ENCODE measurements at regions not wholly inside any gene's neighbourhood (a gene's known extent, or its start where the extent isn't known, plus 50 kb on each side); places are given as distances from the start of the nearest gene placed in this dataset.

DNA sequence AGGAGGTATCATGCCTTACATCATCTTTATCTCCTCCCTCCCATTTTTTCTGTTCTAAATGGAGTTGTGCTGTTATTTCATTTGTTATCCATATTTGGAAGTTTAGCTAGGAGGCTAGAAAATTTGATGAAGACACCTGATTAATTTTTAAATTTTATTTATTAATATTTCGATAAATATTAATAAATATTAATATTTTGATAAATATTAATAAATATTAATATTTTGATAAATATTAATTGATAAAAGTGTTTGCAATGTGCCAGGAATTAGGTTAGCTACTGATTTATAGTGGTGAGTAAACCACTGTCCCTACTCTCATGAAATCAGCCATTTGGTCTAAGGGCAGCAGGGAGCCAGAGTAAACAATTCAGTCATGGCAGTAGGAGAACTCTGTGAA, 161.4 kb downstream of the GNAT3 start:
- H3K4me1 ChIP-seq (ENCODE audit: control insufficient read depth in 1 of 2, insufficient read depth in 2 of 2, low read length in 2 of 2), result no peaks in the 10 kb centered on the region

DNA sequence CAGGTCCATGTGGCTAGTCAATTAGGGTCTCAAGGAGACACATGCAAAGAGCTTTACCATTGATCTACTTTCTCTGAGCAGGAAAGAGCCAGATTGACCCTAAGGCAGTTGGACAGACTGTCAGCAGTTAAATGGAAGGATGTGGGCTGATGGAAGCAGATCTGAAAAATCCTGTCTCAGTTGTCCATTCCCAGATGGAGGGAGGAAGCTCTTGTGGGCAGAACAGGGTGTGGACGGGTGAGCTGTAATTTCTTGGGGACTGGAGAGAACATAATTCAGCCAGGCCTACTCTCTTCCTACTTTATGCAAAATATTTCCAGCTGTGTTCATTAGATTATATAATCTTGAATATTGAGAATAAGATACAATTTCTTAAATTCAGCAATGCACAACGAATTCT, 163.6 kb downstream of the GNAT3 start:
- Histone ChIP-seq H3K9me3 (ENCODE audit: control insufficient read depth in 1 of 2, low read length in 2 of 2) (no peaks in the 10 kb centered on the region), H3K27ac (ENCODE audit: low read depth, low read length) (no peak overlapping the region), H3K27me3 (ENCODE audit: control insufficient read depth in 1 of 2, insufficient read depth in 2 of 2, low read length in 2 of 2) (no peaks in the 10 kb centered on the region), H3K36me3 (ENCODE audit: control insufficient read depth in 1 of 2, insufficient read depth in 2 of 2, low read length in 2 of 2) (no peaks in the 10 kb centered on the region), H3K4me3 (ENCODE audit: low read depth in 1 of 2, low read length in 2 of 2) (no peak overlapping the region), H3K9ac (ENCODE audit: low read depth in 1 of 2, low read length in 2 of 2) (no peak overlapping the region), H3K4me1 (ENCODE audit: control insufficient read depth in 1 of 2, insufficient read depth in 2 of 2, low read length in 2 of 2) (no peaks in the 10 kb centered on the region)

More for the DNA sequence above, 161.4 kb downstream of the GNAT3 start:
- Histone ChIP-seq H3K4me3 (ENCODE audit: low read depth in 1 of 2, low read length in 2 of 2) (no peak overlapping the region), H3K9ac (ENCODE audit: low read depth in 1 of 2, low read length in 2 of 2) (no peak overlapping the region), H3K36me3 (ENCODE audit: control insufficient read depth in 1 of 2, insufficient read depth in 2 of 2, low read length in 2 of 2) (no peaks in the 10 kb centered on the region), H3K27me3 (ENCODE audit: control insufficient read depth in 1 of 2, insufficient read depth in 2 of 2, low read length in 2 of 2) (no peaks in the 10 kb centered on the region), H3K9me3 (ENCODE audit: control insufficient read depth in 1 of 2, low read length in 2 of 2) (no peaks in the 10 kb centered on the region), H3K27ac (ENCODE audit: low read depth, low read length) (no peak overlapping the region)

GRCh38 chr7:80347173-80347572, 164.7 kb downstream of the GNAT3 start:
- Histone ChIP-seq H3K27ac (ENCODE audit: low read depth, low read length) (no peak overlapping the region), H3K4me1 (ENCODE audit: control insufficient read depth in 1 of 2, insufficient read depth in 2 of 2, low read length in 2 of 2) (no peaks in the 10 kb centered on the region), H3K27me3 (ENCODE audit: control insufficient read depth in 1 of 2, insufficient read depth in 2 of 2, low read length in 2 of 2) (no peaks in the 10 kb centered on the region), H3K4me3 (ENCODE audit: low read depth in 1 of 2, low read length in 2 of 2) (no peak overlapping the region), H3K9me3 (ENCODE audit: control insufficient read depth in 1 of 2, low read length in 2 of 2) (no peaks in the 10 kb centered on the region), H3K36me3 (ENCODE audit: control insufficient read depth in 1 of 2, insufficient read depth in 2 of 2, low read length in 2 of 2) (no peaks in the 10 kb centered on the region), H3K9ac (ENCODE audit: low read depth in 1 of 2, low read length in 2 of 2) (no peak overlapping the region)

GRCh38 chr7:80346704-80347103, 165.2 kb downstream of the GNAT3 start:
- Histone ChIP-seq H3K4me3 (ENCODE audit: low read depth in 1 of 2, low read length in 2 of 2) (no peak overlapping the region), H3K27me3 (ENCODE audit: control insufficient read depth in 1 of 2, insufficient read depth in 2 of 2, low read length in 2 of 2) (no peaks in the 10 kb centered on the region), H3K36me3 (ENCODE audit: control insufficient read depth in 1 of 2, insufficient read depth in 2 of 2, low read length in 2 of 2) (no peaks in the 10 kb centered on the region), H3K27ac (ENCODE audit: low read depth, low read length) (no peak overlapping the region), H3K4me1 (ENCODE audit: control insufficient read depth in 1 of 2, insufficient read depth in 2 of 2, low read length in 2 of 2) (no peaks in the 10 kb centered on the region), H3K9ac (ENCODE audit: low read depth in 1 of 2, low read length in 2 of 2) (no peak overlapping the region), H3K9me3 (ENCODE audit: control insufficient read depth in 1 of 2, low read length in 2 of 2) (no peaks in the 10 kb centered on the region)

DNA sequence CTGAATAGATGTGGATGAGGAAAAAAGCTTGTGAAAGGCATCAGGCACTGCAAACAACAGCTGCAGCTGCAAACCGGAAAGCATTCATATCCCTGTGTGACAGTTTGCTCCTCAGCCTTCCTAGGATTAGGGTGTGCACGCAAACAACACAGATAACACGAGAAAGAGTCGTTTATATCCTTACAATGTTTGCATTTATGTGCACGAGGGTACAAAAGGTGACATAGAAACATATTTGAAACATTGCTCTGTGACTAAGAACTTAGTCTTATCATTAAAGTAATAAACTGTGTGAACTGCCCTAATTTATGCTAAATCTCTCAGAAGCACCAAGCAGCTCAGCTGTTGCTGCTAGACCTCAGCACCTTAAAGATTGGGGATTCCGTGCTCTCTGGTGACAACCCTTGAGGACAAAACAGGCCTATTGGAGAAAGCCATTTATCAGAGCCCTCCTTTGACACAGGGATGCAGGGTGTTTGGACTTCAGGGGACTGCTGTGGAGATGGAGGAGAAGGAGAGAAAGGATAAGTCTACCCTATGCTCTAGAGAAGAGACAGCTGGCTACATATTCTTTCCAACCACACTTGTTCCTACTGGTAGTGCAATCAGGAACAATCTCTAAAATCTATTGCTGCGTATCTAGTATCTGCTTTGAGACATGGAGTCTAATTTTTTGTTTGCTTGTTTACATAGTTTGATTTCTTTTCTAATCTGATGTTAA, 176.2 kb downstream of the GNAT3 start:
- Histone ChIP-seq H3K27ac (ENCODE audit: low read depth, low read length) (no peak overlapping the region), H3K9me3 (ENCODE audit: control insufficient read depth in 1 of 2, low read length in 2 of 2) (no peaks in the 10 kb centered on the region), H3K27me3 (ENCODE audit: control insufficient read depth in 1 of 2, insufficient read depth in 2 of 2, low read length in 2 of 2) (no peaks in the 10 kb centered on the region), H3K4me3 (ENCODE audit: low read depth in 1 of 2, low read length in 2 of 2) (peak overlapping the region; percentile 49 to 50), H3K9ac (ENCODE audit: low read depth in 1 of 2, low read length in 2 of 2) (no peak overlapping the region), H3K4me1 (ENCODE audit: control insufficient read depth in 1 of 2, insufficient read depth in 2 of 2, low read length in 2 of 2) (peaks cover 20 to 26% of the 10 kb centered on the region in 2 donors), H3K36me3 (ENCODE audit: control insufficient read depth in 1 of 2, insufficient read depth in 2 of 2, low read length in 2 of 2) (no peaks in the 10 kb centered on the region)

- Histone ChIP-seq H3K4me1 (ENCODE audit: control insufficient read depth in 1 of 2, insufficient read depth in 2 of 2, low read length in 2 of 2) (peaks cover 20 to 26% of the 10 kb centered on the region in 2 donors), H3K27ac (ENCODE audit: low read depth, low read length) (no peak overlapping the region), H3K9ac (ENCODE audit: low read depth in 1 of 2, low read length in 2 of 2) (no peak overlapping the region), H3K9me3 (ENCODE audit: control insufficient read depth in 1 of 2, low read length in 2 of 2) (no peaks in the 10 kb centered on the region), H3K27me3 (ENCODE audit: control insufficient read depth in 1 of 2, insufficient read depth in 2 of 2, low read length in 2 of 2) (no peaks in the 10 kb centered on the region), H3K4me3 (ENCODE audit: low read depth in 1 of 2, low read length in 2 of 2) (peak overlapping the region in 1 of 2 donors; percentile 49), H3K36me3 (ENCODE audit: control insufficient read depth in 1 of 2, insufficient read depth in 2 of 2, low read length in 2 of 2) (no peaks in the 10 kb centered on the region)
Measured at GRCh38 chr7:80334908-80335307, 177.0 kb downstream of the GNAT3 start.

GRCh38 chr7:80334196-80334595, 177.7 kb downstream of the GNAT3 start:
- Histone ChIP-seq H3K36me3 (ENCODE audit: control insufficient read depth in 1 of 2, insufficient read depth in 2 of 2, low read length in 2 of 2) (no peaks in the 10 kb centered on the region), H3K27ac (ENCODE audit: low read depth, low read length) (no peak overlapping the region), H3K4me1 (ENCODE audit: control insufficient read depth in 1 of 2, insufficient read depth in 2 of 2, low read length in 2 of 2) (peaks cover 20 to 26% of the 10 kb centered on the region in 2 donors), H3K27me3 (ENCODE audit: control insufficient read depth in 1 of 2, insufficient read depth in 2 of 2, low read length in 2 of 2) (no peaks in the 10 kb centered on the region), H3K4me3 (ENCODE audit: low read depth in 1 of 2, low read length in 2 of 2) (no peak overlapping the region), H3K9ac (ENCODE audit: low read depth in 1 of 2, low read length in 2 of 2) (no peak overlapping the region), H3K9me3 (ENCODE audit: control insufficient read depth in 1 of 2, low read length in 2 of 2) (no peaks in the 10 kb centered on the region)

GRCh38 chr7:80333040-80333439, 178.8 kb downstream of the GNAT3 start:
- Histone ChIP-seq H3K4me1 (ENCODE audit: control insufficient read depth in 1 of 2, insufficient read depth in 2 of 2, low read length in 2 of 2) (peaks cover 20 to 26% of the 10 kb centered on the region in 2 donors), H3K9me3 (ENCODE audit: control insufficient read depth in 1 of 2, low read length in 2 of 2) (no peaks in the 10 kb centered on the region), H3K36me3 (ENCODE audit: control insufficient read depth in 1 of 2, insufficient read depth in 2 of 2, low read length in 2 of 2) (no peaks in the 10 kb centered on the region), H3K9ac (ENCODE audit: low read depth in 1 of 2, low read length in 2 of 2) (no peak overlapping the region), H3K4me3 (ENCODE audit: low read depth in 1 of 2, low read length in 2 of 2) (no peak overlapping the region), H3K27me3 (ENCODE audit: control insufficient read depth in 1 of 2, insufficient read depth in 2 of 2, low read length in 2 of 2) (no peaks in the 10 kb centered on the region), H3K27ac (ENCODE audit: low read depth, low read length) (no peak overlapping the region)

GRCh38 chr7:80330434-80330833, 181.4 kb downstream of the GNAT3 start:
- H3K9me3 ChIP-seq (ENCODE audit: control insufficient read depth in 1 of 2, low read length in 2 of 2), result no peaks in the 10 kb centered on the region
- no peak overlapping the region for H3K4me3 ChIP-seq (ENCODE audit: low read depth in 1 of 2, low read length in 2 of 2)

DNA sequence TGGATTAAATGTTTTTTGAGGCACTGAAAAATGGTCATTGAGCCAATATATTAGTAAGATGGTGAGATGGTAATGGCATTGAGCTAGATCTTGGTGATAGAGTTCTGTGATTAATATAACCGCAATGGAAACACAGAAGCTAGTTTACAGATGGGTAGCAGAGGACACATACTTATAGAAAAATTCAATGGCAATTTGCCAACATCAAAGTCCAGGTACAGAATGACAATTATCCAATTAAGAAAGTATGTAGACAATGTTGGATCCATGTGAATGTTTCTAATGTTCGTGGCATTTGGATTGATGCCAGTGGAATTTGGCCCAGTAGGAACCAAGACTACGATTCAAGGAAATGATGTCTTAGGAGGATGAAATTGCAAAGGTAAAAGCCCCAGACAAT, 187.8 kb downstream of the GNAT3 start:
- Histone ChIP-seq H3K9me3 (ENCODE audit: control insufficient read depth in 1 of 2, low read length in 2 of 2) (no peaks in the 10 kb centered on the region), H3K9ac (ENCODE audit: low read depth in 1 of 2, low read length in 2 of 2) (no peak overlapping the region), H3K4me1 (ENCODE audit: control insufficient read depth in 1 of 2, insufficient read depth in 2 of 2, low read length in 2 of 2) (peaks cover 0 to 5% of the 10 kb centered on the region in 2 donors)

More at GRCh38 chr7:80330434-80330833, 181.4 kb downstream of the GNAT3 start:
- Histone ChIP-seq H3K9ac (ENCODE audit: low read depth in 1 of 2, low read length in 2 of 2) (no peak overlapping the region), H3K27me3 (ENCODE audit: control insufficient read depth in 1 of 2, insufficient read depth in 2 of 2, low read length in 2 of 2) (no peaks in the 10 kb centered on the region), H3K27ac (ENCODE audit: low read depth, low read length) (no peak overlapping the region), H3K36me3 (ENCODE audit: control insufficient read depth in 1 of 2, insufficient read depth in 2 of 2, low read length in 2 of 2) (no peaks in the 10 kb centered on the region), H3K4me1 (ENCODE audit: control insufficient read depth in 1 of 2, insufficient read depth in 2 of 2, low read length in 2 of 2) (peaks cover 15 to 17% of the 10 kb centered on the region in 2 donors)

More for the DNA sequence above, 187.8 kb downstream of the GNAT3 start:
- Histone ChIP-seq H3K27ac (ENCODE audit: low read depth, low read length) (no peak overlapping the region), H3K4me3 (ENCODE audit: low read depth in 1 of 2, low read length in 2 of 2) (no peak overlapping the region), H3K27me3 (ENCODE audit: control insufficient read depth in 1 of 2, insufficient read depth in 2 of 2, low read length in 2 of 2) (no peaks in the 10 kb centered on the region), H3K36me3 (ENCODE audit: control insufficient read depth in 1 of 2, insufficient read depth in 2 of 2, low read length in 2 of 2) (no peaks in the 10 kb centered on the region)
